Stimulated activated CD8-positive, alpha-beta memory T cell treated with anti-CD3 and anti-CD28 coated beads, Interleukin-2, amount 100 ng/mL, for 48 hours (primary cell): ENCODE measurements at regions not wholly inside any gene's neighbourhood (a gene's known extent, or its start where the extent isn't known, plus 50 kb on each side); places are given as distances from the start of the nearest gene placed in this dataset.
"Not testable (repeated sequence)": the region's sequence is repeated elsewhere in the genome, so short reads cannot be mapped to it uniquely, and the experiment has no call there.

Experiments used
- DNase-seq, 2 donors: peaks; one replicate each; pipeline ENCODE4 v3.0.0-alpha.2; 2020; ENCODE audit warnings: low read depth in 2 of 2

- no peak for DNase-seq
Observed at GRCh38 chr6:119734227-119734626, 384.7 kb upstream of the MAN1A1 start.

- DNase-seq, result no peak
Observed at GRCh38 chr6:119728935-119729334, 379.4 kb upstream of the MAN1A1 start.

- no peak for DNase-seq
Observed at GRCh38 chr6:119728220-119728750, 378.7 kb upstream of the MAN1A1 start.

- DNase-seq, result no peak
Observed at GRCh38 chr6:119727504-119728219, 378.1 kb upstream of the MAN1A1 start.

GRCh38 chr6:119726912-119727311 is 377.4 kb upstream of the MAN1A1 start:
- DNase-seq, result not testable (repeated sequence)

GRCh38 chr6:119726086-119726485 is 376.5 kb upstream of the MAN1A1 start:
- no peak for DNase-seq

GRCh38 chr6:119720160-119720559 is 370.6 kb upstream of the MAN1A1 start:
- DNase-seq, result no peak

GRCh38 chr6:119717942-119718341 is 368.4 kb upstream of the MAN1A1 start:
- DNase-seq, result no peak

GRCh38 chr6:119716668-119717270 is 367.2 kb upstream of the MAN1A1 start:
- no peak for DNase-seq

GRCh38 chr6:119713903-119714302 is 364.3 kb upstream of the MAN1A1 start:
- DNase-seq, result no peak

GRCh38 chr6:119686644-119687043 is 337.1 kb upstream of the MAN1A1 start:
- DNase-seq, result no peak

GRCh38 chr6:119686240-119686639 is 336.7 kb upstream of the MAN1A1 start:
- no peak for DNase-seq

- DNase-seq, result no peak
Observed at GRCh38 chr6:119683671-119684070, 334.1 kb upstream of the MAN1A1 start.

GRCh38 chr6:119683031-119683430 is 333.5 kb upstream of the MAN1A1 start:
- no peak for DNase-seq

GRCh38 chr6:119678961-119679360 is 329.4 kb upstream of the MAN1A1 start:
- DNase-seq, result no peak

- DNase-seq, result no peak
Observed at GRCh38 chr6:119677384-119677783, 327.8 kb upstream of the MAN1A1 start.

- no peak for DNase-seq
Observed at GRCh38 chr6:119676961-119677360, 327.4 kb upstream of the MAN1A1 start.

- DNase-seq, result no peak
Observed at GRCh38 chr6:119676230-119676629, 326.7 kb upstream of the MAN1A1 start.

- DNase-seq, result no peak
Observed at GRCh38 chr6:119673741-119674140, 324.2 kb upstream of the MAN1A1 start.

GRCh38 chr6:119672725-119673124 is 323.2 kb upstream of the MAN1A1 start:
- no peak for DNase-seq

GRCh38 chr6:119671105-119671504 is 321.5 kb upstream of the MAN1A1 start:
- DNase-seq, result no peak

- no peak for DNase-seq
Observed at GRCh38 chr6:119669221-119669620, 319.7 kb upstream of the MAN1A1 start.

- not testable (repeated sequence) for DNase-seq
Observed at GRCh38 chr6:119665432-119665831, 315.9 kb upstream of the MAN1A1 start.
